ENCODE measurements at regions not wholly inside any gene's neighbourhood (a gene's known extent, or its start where the extent isn't known, plus 50 kb on each side); places are given as distances from the start of the nearest gene placed in this dataset.
"Not testable (repeated sequence)": the region's sequence is repeated elsewhere in the genome, so short reads cannot be mapped to it uniquely, and the experiment has no call there.

- no peak for DNase-seq (ENCODE audit: low spot score)
These were observed 142.8 kb downstream of the NECTIN1 start for GRCh38 chr11:119586181-119586580.

- no peak for DNase-seq (ENCODE audit: low spot score)
These were observed 143.8 kb downstream of the NECTIN1 start for GRCh38 chr11:119585043-119585781.

GRCh38 chr11:119584193-119585042 lies 144.6 kb downstream of the NECTIN1 start:
- DNase-seq (ENCODE audit: low spot score) = no peak

GRCh38 chr11:119583585-119583984 lies 145.4 kb downstream of the NECTIN1 start:
- no peak for DNase-seq (ENCODE audit: low spot score)

GRCh38 chr11:119581396-119581795 lies 147.6 kb downstream of the NECTIN1 start:
- DNase-seq (ENCODE audit: low spot score) = not testable (repeated sequence)

GRCh38 chr11:119580751-119581150 lies 148.2 kb downstream of the NECTIN1 start:
- no peak for DNase-seq (ENCODE audit: low spot score)

GRCh38 chr11:119580081-119580480 lies 148.9 kb downstream of the NECTIN1 start:
- DNase-seq (ENCODE audit: low spot score) = no peak

GRCh38 chr11:119578521-119579191 lies 150.3 kb downstream of the NECTIN1 start:
- DNase-seq (ENCODE audit: low spot score) = no peak

GRCh38 chr11:119573858-119574257 lies 150.9 kb upstream of the THY1 start:
- DNase-seq (ENCODE audit: low spot score) = no peak

- no peak for DNase-seq (ENCODE audit: low spot score)
These were observed 149.8 kb upstream of the THY1 start for GRCh38 chr11:119572481-119573424.

GRCh38 chr11:119571311-119571710 lies 148.3 kb upstream of the THY1 start:
- no peak for DNase-seq (ENCODE audit: low spot score)

GRCh38 chr11:119567688-119568582 lies 145.0 kb upstream of the THY1 start:
- no peak for DNase-seq (ENCODE audit: low spot score)

- DNase-seq (ENCODE audit: low spot score) = no peak
These were observed 143.3 kb upstream of the THY1 start for GRCh38 chr11:119566319-119566718.

- not testable (repeated sequence) for DNase-seq (ENCODE audit: low spot score)
These were observed 142.7 kb upstream of the THY1 start for GRCh38 chr11:119565693-119566092.

- DNase-seq (ENCODE audit: low spot score) = no peak
These were observed 138.0 kb upstream of the THY1 start for GRCh38 chr11:119560961-119561360.

- DNase-seq (ENCODE audit: low spot score) = no peak
These were observed 137.3 kb upstream of the THY1 start for GRCh38 chr11:119560291-119560690.

GRCh38 chr11:119552106-119552485 lies 129.1 kb upstream of the THY1 start:
- DNase-seq (ENCODE audit: low spot score) = no peak

- no peak for DNase-seq (ENCODE audit: low spot score)
These were observed 128.6 kb upstream of the THY1 start for GRCh38 chr11:119551420-119552105.

- no peak for DNase-seq (ENCODE audit: low spot score)
These were observed 127.2 kb upstream of the THY1 start for GRCh38 chr11:119550053-119550752.

Measured in HuH-7.5 (cell line).